Kidney (tissue), 13 donors: ENCODE measurements at regions not wholly inside any gene's neighbourhood (a gene's known extent, or its start where the extent isn't known, plus 50 kb on each side); places are given as distances from the start of the nearest gene placed in this dataset.

ENCODE experiments used
- DNase-seq, 5 donors: peaks; one replicate each; pipeline ENCODE4 v3.0.0-alpha.2; 2013 to 2020
- FAIRE-seq: peaks from 2 replicates; lab custom pipeline; 2012; peaks lifted over from hg19 to GRCh38; lab: Jason Lieb, UNC
- H3K27ac ChIP-seq, 2 donors: one replicate each; pipeline ENCODE4 v1.7.0; 2013; ENCODE audit warnings: low read depth in 2 of 2, low read length in 2 of 2, inconsistent platforms in 1 of 2
- H3K27me3 ChIP-seq: one replicate; pipeline ENCODE4 v1.7.1; 2013; ENCODE audit warnings: low read length, inconsistent platforms; ENCODE audit not compliant: control insufficient read depth, insufficient read depth
- H3K36me3 ChIP-seq, 3 donors: one replicate each; pipeline versions ENCODE4 v1.7.0 to v1.7.1; 2013; ENCODE audit warnings: low read length in 3 of 3, control low read depth in 1 of 3, inconsistent platforms in 1 of 3; ENCODE audit not compliant: insufficient read depth in 3 of 3, control insufficient read depth in 2 of 3
- H3K4me1 ChIP-seq, 3 donors: one replicate each; pipeline versions ENCODE4 v1.7.0 to v1.7.1; 2013; ENCODE audit warnings: low read length in 3 of 3, inconsistent platforms in 1 of 3, low read depth in 1 of 3; ENCODE audit not compliant: control insufficient read depth in 2 of 3, insufficient read depth in 2 of 3
- H3K4me3 ChIP-seq, 3 donors: one replicate each; pipeline versions ENCODE4 v1.7.0 to v1.8.1; 2013; ENCODE audit warnings: low read length in 3 of 3, control low read depth in 1 of 3, inconsistent platforms in 1 of 3
- H3K9ac ChIP-seq, 3 donors: one replicate each; pipeline versions ENCODE4 v1.7.0 to v1.7.1; 2013; ENCODE audit warnings: low read length in 3 of 3, control low read depth in 1 of 3, inconsistent platforms in 1 of 3
- H3K9me3 ChIP-seq, 3 donors: one replicate each; pipeline versions ENCODE4 v1.7.0 to v1.7.1; 2013; ENCODE audit warnings: low read length in 3 of 3, control low read depth in 1 of 3, inconsistent platforms in 1 of 3; ENCODE audit not compliant: control insufficient read depth in 2 of 3, insufficient read depth in 1 of 3
- intact Hi-C: fragments of 100-400 bp; cut with DNase I; formaldehyde crosslinking; loops from one replicate; pipeline ENCODE4 v1.11.1; 2022
- TF ChIP-seq, protein P1 (sequence below): IDR thresholded peaks from 3 replicates; pipeline ENCODE4 v1.5.1; 2012; ENCODE audit warnings: mild to moderate bottlenecking, moderate library complexity, borderline replicate concordance; ENCODE audit not compliant: insufficient read depth; ENCODE audit errors: extremely low read depth
- donor health status: control.
- donor health status: control.
- donor health status: control.
- donor health status: control.
- donor health status: control.
- donor health status: DM: yes; HTN: yes; CAD: no.
- donor health status: Normal renal cell carcinoma (clear cell type).

DNA sequence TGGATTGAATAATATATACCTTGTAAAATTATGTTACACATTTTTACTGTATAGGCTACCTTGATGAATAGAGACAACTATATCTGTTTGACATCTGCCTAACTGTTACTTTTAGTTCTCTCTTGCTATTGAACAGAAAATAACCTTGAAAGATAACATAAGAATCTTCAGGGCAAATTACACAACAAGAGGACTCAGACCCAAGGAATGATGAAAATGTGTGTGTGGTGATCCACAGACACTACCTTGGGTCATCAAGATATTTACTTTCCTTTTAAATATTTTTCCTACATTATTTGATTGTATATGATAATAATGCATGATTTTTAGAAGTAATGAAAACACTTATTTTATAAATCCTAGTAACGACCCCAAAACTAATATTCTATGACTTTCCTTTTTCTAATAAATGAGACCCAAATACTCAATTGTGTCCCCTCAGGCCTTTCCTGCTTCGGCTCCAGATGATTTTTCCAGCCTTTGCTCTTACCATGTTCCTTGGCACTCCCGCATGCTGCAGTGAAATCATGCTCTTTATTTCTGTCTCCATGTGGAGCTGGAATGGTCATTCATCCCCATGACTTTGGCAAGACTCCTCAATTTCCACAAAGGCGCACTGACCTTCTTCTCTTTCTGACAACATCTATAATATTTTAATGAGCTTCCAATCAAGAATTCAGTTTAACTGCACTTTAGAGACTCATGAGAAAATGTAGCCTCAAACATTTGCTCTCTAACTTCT, 187.6 kb downstream of the EPM2A start:
- no peak for DNase-seq
- H3K9ac ChIP-seq: no peak overlapping the region
- intact Hi-C loops: no loop called here
- H3K36me3 ChIP-seq: no peaks in the 10 kb centered on the region
- TF ChIP-seq, protein P1, sequence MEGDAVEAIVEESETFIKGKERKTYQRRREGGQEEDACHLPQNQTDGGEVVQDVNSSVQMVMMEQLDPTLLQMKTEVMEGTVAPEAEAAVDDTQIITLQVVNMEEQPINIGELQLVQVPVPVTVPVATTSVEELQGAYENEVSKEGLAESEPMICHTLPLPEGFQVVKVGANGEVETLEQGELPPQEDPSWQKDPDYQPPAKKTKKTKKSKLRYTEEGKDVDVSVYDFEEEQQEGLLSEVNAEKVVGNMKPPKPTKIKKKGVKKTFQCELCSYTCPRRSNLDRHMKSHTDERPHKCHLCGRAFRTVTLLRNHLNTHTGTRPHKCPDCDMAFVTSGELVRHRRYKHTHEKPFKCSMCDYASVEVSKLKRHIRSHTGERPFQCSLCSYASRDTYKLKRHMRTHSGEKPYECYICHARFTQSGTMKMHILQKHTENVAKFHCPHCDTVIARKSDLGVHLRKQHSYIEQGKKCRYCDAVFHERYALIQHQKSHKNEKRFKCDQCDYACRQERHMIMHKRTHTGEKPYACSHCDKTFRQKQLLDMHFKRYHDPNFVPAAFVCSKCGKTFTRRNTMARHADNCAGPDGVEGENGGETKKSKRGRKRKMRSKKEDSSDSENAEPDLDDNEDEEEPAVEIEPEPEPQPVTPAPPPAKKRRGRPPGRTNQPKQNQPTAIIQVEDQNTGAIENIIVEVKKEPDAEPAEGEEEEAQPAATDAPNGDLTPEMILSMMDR: no peak
- H3K27ac ChIP-seq: no peak overlapping the region
- no peak overlapping the region for H3K4me3 ChIP-seq
- no peak for FAIRE-seq
- H3K4me1 ChIP-seq: no peaks in the 10 kb centered on the region
- no peaks in the 10 kb centered on the region for H3K27me3 ChIP-seq
- no peaks in the 10 kb centered on the region for H3K9me3 ChIP-seq

DNA sequence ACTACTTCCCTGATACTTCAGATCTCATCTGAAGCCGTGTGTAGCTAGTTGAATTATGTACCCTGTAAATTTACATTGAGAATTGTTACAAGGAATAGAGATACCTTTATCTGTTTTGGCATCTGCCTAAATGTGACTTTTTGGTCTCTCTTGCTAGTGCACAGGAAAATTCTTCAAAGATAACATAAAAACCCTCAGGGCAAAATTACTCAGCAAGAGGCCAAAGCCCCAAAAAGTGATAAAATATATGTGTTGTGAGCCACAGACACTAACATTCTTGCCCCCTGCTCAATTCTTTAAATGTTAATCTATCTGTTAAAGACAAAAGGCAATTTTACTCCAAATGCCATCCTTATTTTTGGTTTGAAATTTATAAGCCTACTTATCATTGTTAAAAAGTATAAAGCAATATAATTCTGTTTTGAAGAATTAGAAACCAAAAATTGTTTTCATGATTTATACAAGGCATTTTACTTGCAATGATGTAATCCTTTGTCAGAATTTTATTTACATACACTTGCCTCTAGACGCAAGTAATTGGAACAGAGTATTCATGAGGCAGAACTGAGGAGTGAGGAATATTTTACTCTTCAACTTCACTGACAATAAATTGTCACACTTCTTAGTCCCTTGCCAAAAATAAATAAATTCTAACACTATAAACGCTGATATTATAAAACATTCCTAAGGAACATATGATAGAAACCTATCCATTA, 186.2 kb downstream of the EPM2A start:
- no peak for FAIRE-seq
- Histone ChIP-seq H3K36me3 (no peaks in the 10 kb centered on the region), H3K9ac (no peak overlapping the region), H3K9me3 (no peaks in the 10 kb centered on the region), H3K27ac (no peak overlapping the region), H3K27me3 (no peaks in the 10 kb centered on the region), H3K4me3 (no peak overlapping the region), H3K4me1 (no peaks in the 10 kb centered on the region)
- TF ChIP-seq, protein P1: no peak
- no peak for DNase-seq
- intact Hi-C loops: no loop called here

DNA sequence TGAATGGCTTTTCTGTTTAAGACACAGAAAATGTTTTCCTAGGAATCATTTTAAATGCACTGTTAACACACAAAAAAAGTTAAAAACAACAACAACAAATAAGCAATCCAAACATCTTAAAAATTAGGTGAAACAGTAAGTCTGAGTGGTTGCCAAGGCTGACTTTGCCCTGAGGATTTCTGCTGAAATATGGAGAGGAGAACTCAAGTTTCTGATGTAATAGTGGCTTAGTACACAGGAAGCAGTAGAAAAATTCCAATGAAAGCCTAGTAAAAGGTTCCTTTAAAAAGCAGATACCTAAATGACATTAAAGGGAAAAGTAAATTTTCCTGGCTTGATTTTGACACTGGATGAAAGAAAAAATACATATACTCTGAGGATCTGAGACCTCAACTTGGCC, 184.2 kb downstream of the EPM2A start:
- no peaks in the 10 kb centered on the region for H3K27me3 ChIP-seq
- no peak for DNase-seq
- FAIRE-seq: no peak
- no peak overlapping the region for H3K9ac ChIP-seq
- TF ChIP-seq, protein P1: no peak
- H3K27ac ChIP-seq: no peak overlapping the region
- H3K9me3 ChIP-seq: no peaks in the 10 kb centered on the region
- intact Hi-C loops: no loop called here
- H3K4me1 ChIP-seq: no peaks in the 10 kb centered on the region
- H3K36me3 ChIP-seq: no peaks in the 10 kb centered on the region
- no peak overlapping the region for H3K4me3 ChIP-seq
